Keratinocyte (primary cell): ENCODE measurements at regions not wholly inside any gene's neighbourhood (a gene's known extent, or its start where the extent isn't known, plus 50 kb on each side); places are given as distances from the start of the nearest gene placed in this dataset.

ENCODE experiments used
- DNase-seq: peaks from one replicate; pipeline ENCODE4 v3.0.0-alpha.2; 2011; ENCODE audit warnings: low read depth, missing footprints, low spot score
- FAIRE-seq: peaks from 2 replicates; lab custom pipeline; 2011; peaks lifted over from hg19 to GRCh38; lab: Jason Lieb, UNC
- H2AFZ ChIP-seq: 2 replicates; pipeline ENCODE4 v1.6.0; 2012; ENCODE audit warnings: low read length, control low read depth, inconsistent platforms; ENCODE audit not compliant: control insufficient read depth
- H3K27ac ChIP-seq: 2 replicates; pipeline ENCODE4 v1.5.1; 2011; ENCODE audit warnings: low read length; ENCODE audit not compliant: control insufficient read depth, insufficient read depth
- H3K27me3 ChIP-seq: 3 replicates; pipeline ENCODE4 v1.6.0; 2011; ENCODE audit warnings: low read length; ENCODE audit not compliant: control insufficient read depth, insufficient read depth; ENCODE audit errors: extremely low read depth
- H3K36me3 ChIP-seq, 2 experiments: 2 replicates in 1 of 2; 3 replicates in 1 of 2; pipeline ENCODE4 v1.5.1; 2011; ENCODE audit warnings: low read length in 2 of 2, mild to moderate bottlenecking in 1 of 2; ENCODE audit not compliant: control insufficient read depth in 2 of 2, insufficient read depth in 2 of 2; ENCODE audit errors: extremely low read depth in 1 of 2
- H3K4me1 ChIP-seq: 3 replicates; pipeline ENCODE4 v1.5.1; 2011; ENCODE audit warnings: low read length; ENCODE audit not compliant: control insufficient read depth, insufficient read depth; ENCODE audit errors: extremely low read depth
- H3K4me2 ChIP-seq: 3 replicates; pipeline ENCODE4 v1.6.0; 2011; ENCODE audit warnings: low read depth, low read length; ENCODE audit not compliant: control insufficient read depth, insufficient read depth; ENCODE audit errors: extremely low read depth
- H3K4me3 ChIP-seq, 3 experiments: fragments of 200-600 bp in 1 of 3; sonication (generic) in 1 of 3; 2 replicates in 2 of 3; 3 replicates in 1 of 3; pipeline ENCODE4 v1.5.1; 2011 to 2016; ENCODE audit warnings: low read length in 3 of 3, mild to moderate bottlenecking in 3 of 3, control low read depth in 2 of 3, inconsistent platforms in 1 of 3, low read depth in 1 of 3, mixed read lengths in 1 of 3, mixed run types in 1 of 3, moderate library complexity in 1 of 3; ENCODE audit not compliant: control insufficient read depth in 2 of 3, insufficient read depth in 2 of 3; ENCODE audit errors: extremely low read depth in 1 of 3
- H3K79me2 ChIP-seq: 2 replicates; pipeline ENCODE4 v1.6.0; 2012; ENCODE audit warnings: low read length; ENCODE audit not compliant: control insufficient read depth, insufficient read depth
- H3K9ac ChIP-seq: 3 replicates; pipeline ENCODE4 v1.6.0; 2011; ENCODE audit warnings: low read length; ENCODE audit not compliant: control insufficient read depth, insufficient read depth; ENCODE audit errors: extremely low read depth
- H3K9me1 ChIP-seq: 3 replicates; pipeline ENCODE4 v1.6.0; 2011; ENCODE audit warnings: low read length; ENCODE audit not compliant: control insufficient read depth, insufficient read depth; ENCODE audit errors: extremely low read depth
- H3K9me3 ChIP-seq: 2 replicates; pipeline ENCODE4 v1.5.1; 2012; ENCODE audit warnings: low read depth, low read length; ENCODE audit not compliant: control insufficient read depth
- H4K20me1 ChIP-seq: 3 replicates; pipeline ENCODE4 v1.6.0; 2011; ENCODE audit warnings: low read length; ENCODE audit not compliant: control insufficient read depth, insufficient read depth; ENCODE audit errors: extremely low read depth
- EZH2 ChIP-seq: IDR thresholded peaks from one replicate; pipeline ENCODE4 v1.6.1; 2012; ENCODE audit warnings: inconsistent platforms, mild to moderate bottlenecking, low read length, moderate library complexity
- dilution Hi-C: fragments of 300-500 bp; cut with MboI; formaldehyde crosslinking; loops from one replicate; pipeline ENCODE4 v1.7.0; 2020; ENCODE audit warnings: low sequenced_read_pairs; ENCODE audit not compliant: extremely low pct_ligation_motif_present
- TF ChIP-seq, protein P1 (sequence below), 3 experiments: IDR thresholded peaks in 1 of 3; conservative IDR thresholded peaks in 1 of 3; optimal IDR thresholded peaks in 1 of 3; 2 replicates in 2 of 3; 3 replicates in 1 of 3; pipeline versions ENCODE3 to v1.5.1; 2011; ENCODE audit warnings: low read length in 3 of 3, mild to moderate bottlenecking in 3 of 3, moderate library complexity in 2 of 3, control low read depth in 1 of 3, inconsistent platforms in 1 of 3; ENCODE audit not compliant: insufficient read depth in 2 of 3; ENCODE audit errors: extremely low read depth in 1 of 3

DNA sequence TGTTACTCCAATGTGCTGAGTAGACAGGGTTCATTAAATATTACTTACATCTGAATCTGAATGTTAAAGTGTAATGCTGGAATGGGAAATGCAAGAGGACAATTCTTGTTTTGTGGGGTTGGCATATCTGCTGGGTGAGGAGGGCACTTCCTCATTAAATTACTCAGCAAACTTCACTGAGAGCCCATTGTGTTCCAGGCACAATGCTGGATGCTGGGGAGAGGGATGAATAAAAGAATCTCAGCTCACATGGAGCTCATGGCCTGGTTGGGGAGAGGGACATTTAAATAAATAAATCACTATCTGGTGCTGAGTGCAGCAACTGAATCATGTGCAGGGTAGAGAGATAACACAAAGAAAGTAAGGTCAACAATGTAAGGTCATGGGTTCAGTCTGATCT, 199.2 kb upstream of the CFAP20DC start:
- dilution Hi-C loops, result no loop called here
- Histone ChIP-seq H3K27ac (no peak overlapping the region), H3K4me1 (peaks cover 20% of the 10 kb centered on the region), H2AFZ (no peak overlapping the region), H3K27me3 (no peaks in the 10 kb centered on the region), H3K9ac (no peak overlapping the region), H3K4me3 (no peak overlapping the region), H3K36me3 (no peaks in the 10 kb centered on the region), H3K9me3 (no peaks in the 10 kb centered on the region), H3K4me2 (no peak overlapping the region), H3K79me2 (no peaks in the 10 kb centered on the region), H4K20me1 (no peaks in the 10 kb centered on the region), H3K9me1 (no peaks in the 10 kb centered on the region)
- TF ChIP-seq EZH2, result no peak
- TF ChIP-seq, protein P1, sequence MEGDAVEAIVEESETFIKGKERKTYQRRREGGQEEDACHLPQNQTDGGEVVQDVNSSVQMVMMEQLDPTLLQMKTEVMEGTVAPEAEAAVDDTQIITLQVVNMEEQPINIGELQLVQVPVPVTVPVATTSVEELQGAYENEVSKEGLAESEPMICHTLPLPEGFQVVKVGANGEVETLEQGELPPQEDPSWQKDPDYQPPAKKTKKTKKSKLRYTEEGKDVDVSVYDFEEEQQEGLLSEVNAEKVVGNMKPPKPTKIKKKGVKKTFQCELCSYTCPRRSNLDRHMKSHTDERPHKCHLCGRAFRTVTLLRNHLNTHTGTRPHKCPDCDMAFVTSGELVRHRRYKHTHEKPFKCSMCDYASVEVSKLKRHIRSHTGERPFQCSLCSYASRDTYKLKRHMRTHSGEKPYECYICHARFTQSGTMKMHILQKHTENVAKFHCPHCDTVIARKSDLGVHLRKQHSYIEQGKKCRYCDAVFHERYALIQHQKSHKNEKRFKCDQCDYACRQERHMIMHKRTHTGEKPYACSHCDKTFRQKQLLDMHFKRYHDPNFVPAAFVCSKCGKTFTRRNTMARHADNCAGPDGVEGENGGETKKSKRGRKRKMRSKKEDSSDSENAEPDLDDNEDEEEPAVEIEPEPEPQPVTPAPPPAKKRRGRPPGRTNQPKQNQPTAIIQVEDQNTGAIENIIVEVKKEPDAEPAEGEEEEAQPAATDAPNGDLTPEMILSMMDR (optimal IDR thresholded peaks at IDR 0.05 in 1 of 3, IDR thresholded peaks at IDR 0.05 in 1 of 3, conservative IDR thresholded peaks at IDR 0.05 in 1 of 3; ENCODE audit: extremely low read depth in 1 of 3, insufficient read depth in 2 of 3, low read length in 3 of 3), result no peak
- DNase-seq (no peak), FAIRE-seq (no peak)

DNA sequence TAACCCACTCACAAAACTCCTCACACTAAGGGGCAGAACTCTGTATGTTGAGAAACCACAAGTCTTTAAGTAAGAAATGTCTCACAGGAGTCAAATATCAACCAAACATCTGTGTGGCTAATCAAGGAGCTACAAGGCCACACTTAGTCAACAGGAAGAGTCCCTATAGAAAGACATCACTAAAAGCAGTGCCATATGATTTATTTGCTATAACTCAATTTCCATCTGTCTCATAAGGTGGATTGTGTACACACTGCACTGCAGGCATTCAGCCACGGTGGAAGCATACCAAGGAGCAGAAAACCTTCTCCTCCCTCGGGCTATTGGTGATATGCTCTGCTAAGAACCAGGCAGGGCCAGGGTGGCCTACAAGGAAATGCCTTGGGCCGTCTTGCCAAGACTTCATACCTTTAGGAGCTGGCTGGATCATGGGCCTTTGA, 197.6 kb upstream of the CFAP20DC start:
- H2AFZ ChIP-seq, result peak overlapping the region; percentile 41
- peaks cover 20% of the 10 kb centered on the region for H3K4me1 ChIP-seq
- H3K9me3 ChIP-seq, result no peaks in the 10 kb centered on the region
- TF ChIP-seq EZH2, result no peak
- TF ChIP-seq, protein P1 (optimal IDR thresholded peaks at IDR 0.05 in 1 of 3, IDR thresholded peaks at IDR 0.05 in 1 of 3, conservative IDR thresholded peaks at IDR 0.05 in 1 of 3; ENCODE audit: extremely low read depth in 1 of 3, insufficient read depth in 2 of 3, low read length in 3 of 3), result no peak
- H3K27ac ChIP-seq, result peak overlapping the region; percentile 51
- H3K9ac ChIP-seq, result no peak overlapping the region
- H3K4me2 ChIP-seq, result peak overlapping the region; percentile 29
- DNase-seq (no peak), FAIRE-seq (peak; percentile 83)
- H4K20me1 ChIP-seq, result no peaks in the 10 kb centered on the region
- H3K9me1 ChIP-seq, result no peaks in the 10 kb centered on the region
- no peaks in the 10 kb centered on the region for H3K36me3 ChIP-seq
- dilution Hi-C loops, result no loop called here
- no peak overlapping the region for H3K4me3 ChIP-seq
- no peaks in the 10 kb centered on the region for H3K79me2 ChIP-seq
- H3K27me3 ChIP-seq, result no peaks in the 10 kb centered on the region
